ENCODE measurements at regions not wholly inside any gene's neighbourhood (a gene's known extent, or its start where the extent isn't known, plus 50 kb on each side); places are given as distances from the start of the nearest gene placed in this dataset.

- TF ChIP-seq EZH2 (IDR thresholded peaks at IDR 0.05; ENCODE audit: borderline replicate concordance, low read length) (no peak), CTCF (conservative IDR thresholded peaks at IDR 0.05 in 1 of 2, IDR thresholded peaks at IDR 0.05 in 1 of 2; ENCODE audit: extremely low read depth in 1 of 2, insufficient read depth in 1 of 2, low read depth in 1 of 2, low read length in 2 of 2) (no peak)
Observed at GRCh38 chr14:98748966-98749365, 523.0 kb downstream of the BCL11B start.

All from mammary epithelial cell (primary cell).